ENCODE measurements at regions not wholly inside any gene's neighbourhood (a gene's known extent, or its start where the extent isn't known, plus 50 kb on each side); places are given as distances from the start of the nearest gene placed in this dataset.
A peak's percentile ranks its signal among the peaks of the same experiment; 100 is the strongest.

DNA sequence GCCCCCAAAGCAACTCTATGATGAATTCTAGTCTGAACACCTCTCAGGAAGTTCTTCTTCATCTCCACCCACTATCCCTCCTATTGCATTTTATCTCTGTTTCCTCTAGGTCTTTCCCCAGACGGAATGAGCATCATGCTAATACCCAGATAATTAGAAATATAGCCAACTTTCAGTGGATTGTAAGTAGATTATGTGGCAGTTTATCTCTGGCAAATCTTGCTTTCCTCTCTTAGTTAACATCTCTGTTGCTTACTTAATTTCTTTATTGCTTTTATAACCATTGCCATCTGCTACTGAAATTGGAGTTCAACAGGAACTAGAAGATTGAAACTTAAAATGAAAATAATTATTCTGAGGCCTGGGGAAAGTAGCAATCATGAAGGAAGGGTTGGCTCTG, 378.6 kb downstream of the RPS6KC1 start:
- Histone ChIP-seq H3K27me3 (ENCODE audit: insufficient read depth) (no peaks in the 10 kb centered on the region), H3K9me2 (no peaks in the 10 kb centered on the region), H3K27ac (ENCODE audit: low read depth in 2 of 2, low read length in 1 of 2) (no peak overlapping the region; a peak in 1 of 4 replicates), H3K4me3 (ENCODE audit: low read depth in 2 of 2, low read length in 1 of 2) (no peak overlapping the region), H3F3A (replicated peaks; ENCODE audit: insufficient read depth) (no peaks in the 10 kb centered on the region), H2AFZ (ENCODE audit: low read depth) (no peak overlapping the region), H3K9me3 (no peaks in the 10 kb centered on the region), H3K79me2 (ENCODE audit: insufficient read depth) (no peaks in the 10 kb centered on the region), H3K4me2 (no peak overlapping the region), H3K36me3 (replicated peaks in 1 of 2; ENCODE audit: control insufficient read depth in 1 of 2, insufficient read depth in 2 of 2, low read length in 1 of 2) (no peaks in the 10 kb centered on the region), H4K20me1 (ENCODE audit: insufficient read depth) (no peaks in the 10 kb centered on the region), H3K4me1 (ENCODE audit: control insufficient read depth in 1 of 2, insufficient read depth in 2 of 2, low read depth in 1 of 2, low read length in 1 of 2) (peaks cover 0 to 11% of the 10 kb centered on the region in 2 experiments; a peak in 2 of 4 replicates), H3K9ac (no peak overlapping the region)
- TF ChIP-seq YY1 (IDR thresholded peaks at IDR 0.05; ENCODE audit: low read depth) (no peak), RAD21 (IDR thresholded peaks at IDR 0.05; ENCODE audit: low read length) (no peak), SIN3A (IDR thresholded peaks at IDR 0.05; ENCODE audit: borderline replicate concordance, low read depth, low read length) (no peak), CHD2 (IDR thresholded peaks at IDR 0.05; ENCODE audit: low read length, partially characterized antibody) (peak; percentile 55), FOXM1 (IDR thresholded peaks at IDR 0.05; ENCODE audit: low read depth) (no peak), GABPA (IDR thresholded peaks at IDR 0.05; ENCODE audit: low read depth) (no peak), FOXJ3 (CRISPR knock-in tag; IDR thresholded peaks at IDR 0.05) (no peak), RFX5 (IDR thresholded peaks at IDR 0.05; ENCODE audit: low read length) (no peak), ELF1 (IDR thresholded peaks at IDR 0.05) (no peak), RCOR1 (IDR thresholded peaks at IDR 0.05; ENCODE audit: low read length) (peak; percentile 93), EZH2phosphoT487 (IDR thresholded peaks at IDR 0.05; ENCODE audit: borderline replicate concordance, low read depth) (no peak), FOSL2 (IDR thresholded peaks at IDR 0.05; ENCODE audit: borderline replicate concordance, low read depth) (no peak), EP300 (IDR thresholded peaks at IDR 0.05; ENCODE audit: borderline replicate concordance in 1 of 2, low read depth in 1 of 2, low read length in 1 of 2) (peak in 1 of 2 experiments; percentile 88; a peak in 2 of 4 replicates), IRF3 (IDR thresholded peaks at IDR 0.05; ENCODE audit: low read depth, low read length) (no peak), GATA2 (CRISPR knock-in tag; IDR thresholded peaks at IDR 0.05) (peak; percentile 91), MEF2A (IDR thresholded peaks at IDR 0.05; ENCODE audit: borderline replicate concordance, low read depth) (no peak), TCF12 (IDR thresholded peaks at IDR 0.05) (no peak)
- TF ChIP-seq, protein P1, sequence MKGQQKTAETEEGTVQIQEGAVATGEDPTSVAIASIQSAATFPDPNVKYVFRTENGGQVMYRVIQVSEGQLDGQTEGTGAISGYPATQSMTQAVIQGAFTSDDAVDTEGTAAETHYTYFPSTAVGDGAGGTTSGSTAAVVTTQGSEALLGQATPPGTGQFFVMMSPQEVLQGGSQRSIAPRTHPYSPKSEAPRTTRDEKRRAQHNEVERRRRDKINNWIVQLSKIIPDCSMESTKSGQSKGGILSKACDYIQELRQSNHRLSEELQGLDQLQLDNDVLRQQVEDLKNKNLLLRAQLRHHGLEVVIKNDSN (IDR thresholded peaks at IDR 0.05; ENCODE audit: borderline replicate concordance, low read depth), result no peak
- TF ChIP-seq, protein P2, sequence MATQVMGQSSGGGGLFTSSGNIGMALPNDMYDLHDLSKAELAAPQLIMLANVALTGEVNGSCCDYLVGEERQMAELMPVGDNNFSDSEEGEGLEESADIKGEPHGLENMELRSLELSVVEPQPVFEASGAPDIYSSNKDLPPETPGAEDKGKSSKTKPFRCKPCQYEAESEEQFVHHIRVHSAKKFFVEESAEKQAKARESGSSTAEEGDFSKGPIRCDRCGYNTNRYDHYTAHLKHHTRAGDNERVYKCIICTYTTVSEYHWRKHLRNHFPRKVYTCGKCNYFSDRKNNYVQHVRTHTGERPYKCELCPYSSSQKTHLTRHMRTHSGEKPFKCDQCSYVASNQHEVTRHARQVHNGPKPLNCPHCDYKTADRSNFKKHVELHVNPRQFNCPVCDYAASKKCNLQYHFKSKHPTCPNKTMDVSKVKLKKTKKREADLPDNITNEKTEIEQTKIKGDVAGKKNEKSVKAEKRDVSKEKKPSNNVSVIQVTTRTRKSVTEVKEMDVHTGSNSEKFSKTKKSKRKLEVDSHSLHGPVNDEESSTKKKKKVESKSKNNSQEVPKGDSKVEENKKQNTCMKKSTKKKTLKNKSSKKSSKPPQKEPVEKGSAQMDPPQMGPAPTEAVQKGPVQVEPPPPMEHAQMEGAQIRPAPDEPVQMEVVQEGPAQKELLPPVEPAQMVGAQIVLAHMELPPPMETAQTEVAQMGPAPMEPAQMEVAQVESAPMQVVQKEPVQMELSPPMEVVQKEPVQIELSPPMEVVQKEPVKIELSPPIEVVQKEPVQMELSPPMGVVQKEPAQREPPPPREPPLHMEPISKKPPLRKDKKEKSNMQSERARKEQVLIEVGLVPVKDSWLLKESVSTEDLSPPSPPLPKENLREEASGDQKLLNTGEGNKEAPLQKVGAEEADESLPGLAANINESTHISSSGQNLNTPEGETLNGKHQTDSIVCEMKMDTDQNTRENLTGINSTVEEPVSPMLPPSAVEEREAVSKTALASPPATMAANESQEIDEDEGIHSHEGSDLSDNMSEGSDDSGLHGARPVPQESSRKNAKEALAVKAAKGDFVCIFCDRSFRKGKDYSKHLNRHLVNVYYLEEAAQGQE (IDR thresholded peaks at IDR 0.05; ENCODE audit: low read depth, low read length), result no peak
- WGBS (ENCODE audit: low lambda C conversion rate), result 0% methylated on average over 1 of the region's 1 CpG
- POLR2A ChIA-PET, result no interaction called here
- DNase-seq, result peak; percentile 50
- CTCF ChIA-PET, result interaction anchor here (0.7 kb wide), 1 partner anchor 13 kb away, joined by 5 read pairs; no protein-coding TSS in a partner anchor

Data from SK-N-SH (cell line).